HCT116 (cell line): ENCODE measurements at regions not wholly inside any gene's neighbourhood (a gene's known extent, or its start where the extent isn't known, plus 50 kb on each side); places are given as distances from the start of the nearest gene placed in this dataset.

ENCODE experiments used
- ATAC-seq: fragments of 200-7000 bp; cut with Tn5 transposase; 2 replicates; pipeline ENCODE4 v1.9.1; 2020; ENCODE audit warnings: mild to moderate bottlenecking, moderate library complexity
- BruUV-seq: library from RNA; stranded (reverse); fragments of 400-500 nt; replicated peaks from 2 replicates; lab custom pipeline; 2021; lab: Mats Ljungman, UMichigan
- CTCF ChIA-PET: fragments of 300-600 bp; sonication (Branson Sonifier 250); formaldehyde crosslinking; loops from one replicate; lab custom pipeline; 2021; ENCODE audit warnings: antibody characterized with exemption; lab: Charles Lee
- POLR2A ChIA-PET: fragments of 300-600, 350-600 bp; sonication (Branson Sonifier 250); formaldehyde crosslinking; loops from one replicate; lab custom pipeline; 2021; ENCODE audit warnings: antibody characterized with exemption; lab: Charles Lee
- RAD21 ChIA-PET, 2 experiments: fragments of 300-600 bp; sonication (Branson Sonifier 250); formaldehyde crosslinking; loops; one replicate each; lab custom pipeline; 2023; ENCODE audit warnings: low total read pairs in 2 of 2; ENCODE audit not compliant: uncharacterized antibody in 2 of 2, unreplicated experiment in 2 of 2, low non-redundant PET in 1 of 2; lab: Charles Lee
- DNase-seq: peaks from one replicate; pipeline ENCODE4 v3.0.0-alpha.2; 2010; ENCODE audit warnings: low read depth, low spot score
- H2AFZ ChIP-seq: fragments of 200-600 bp; shearing (Covaris generic), sonication (generic); 2 replicates; pipeline ENCODE4 v1.6.1; 2017; ENCODE audit warnings: low read depth, mixed run types, mixed read lengths, antibody characterized with exemption, low read length; ENCODE audit not compliant: poor library complexity, severe bottlenecking
- H3K27ac ChIP-seq: 2 replicates; pipeline ENCODE4 v1.5.1; 2012; ENCODE audit warnings: low read depth, low read length
- H3K27me3 ChIP-seq: fragments of 200-600 bp; sonication (generic); 2 replicates; pipeline ENCODE4 v1.6.1; 2016; ENCODE audit warnings: mixed run types, low read length, mixed read lengths; ENCODE audit not compliant: insufficient read depth
- H3K36me3 ChIP-seq, 2 experiments: fragments of 200-500 bp in 1 of 2; fragments of 200-600 bp in 1 of 2; sonication (Bioruptor generic) in 1 of 2; sonication (generic) in 1 of 2; 2 replicates each; pipeline versions ENCODE4 v1.5.1 to v1.6.1; 2014 to 2016; ENCODE audit warnings: low read length in 2 of 2, inconsistent platforms in 1 of 2, mixed read lengths in 1 of 2, mixed run types in 1 of 2; ENCODE audit not compliant: insufficient read depth in 2 of 2, control insufficient read depth in 1 of 2
- H3K4me1 ChIP-seq, 2 experiments: fragments of 200-600 bp in 1 of 2; sonication (generic) in 1 of 2; 2 replicates each; pipeline versions ENCODE4 v1.5.1 to v1.6.1; 2012 to 2017; ENCODE audit warnings: low read length in 2 of 2, inconsistent platforms in 1 of 2, mild to moderate bottlenecking in 1 of 2, mixed read lengths in 1 of 2, mixed run types in 1 of 2, moderate library complexity in 1 of 2; ENCODE audit not compliant: insufficient read depth in 2 of 2, control insufficient read depth in 1 of 2
- H3K4me2 ChIP-seq: fragments of 200-600 bp; sonication (generic); 2 replicates; pipeline ENCODE4 v1.6.1; 2017; ENCODE audit warnings: mixed run types, low read length, mixed read lengths
- H3K4me3 ChIP-seq, 2 experiments: fragments of 200-600 bp in 1 of 2; sonication (generic) in 1 of 2; replicated peaks in 1 of 2; 2 replicates each; pipeline ENCODE4 v1.5.1; 2011 to 2016; ENCODE audit warnings: low read length in 2 of 2, control low read depth in 1 of 2, low read depth in 1 of 2, mild to moderate bottlenecking in 1 of 2, mixed read lengths in 1 of 2, mixed run types in 1 of 2
- H3K79me2 ChIP-seq: fragments of 200-600 bp; sonication (generic); 2 replicates; pipeline ENCODE4 v1.6.1; 2017; ENCODE audit warnings: mild to moderate bottlenecking, mixed run types, low read length, moderate library complexity, mixed read lengths; ENCODE audit not compliant: insufficient read depth
- H3K9ac ChIP-seq: fragments of 200-600 bp; sonication (generic); 2 replicates; pipeline ENCODE4 v1.6.1; 2016; ENCODE audit warnings: low read length, mixed read lengths
- H3K9me2 ChIP-seq: fragments of 200-600 bp; sonication (generic), shearing (Covaris generic); 2 replicates; pipeline ENCODE4 v1.6.1; 2017; ENCODE audit warnings: mixed run types, mild to moderate bottlenecking, moderate library complexity; ENCODE audit not compliant: insufficient read depth
- H3K9me3 ChIP-seq, 2 experiments: fragments of 200-500 bp in 1 of 2; fragments of 200-600 bp in 1 of 2; sonication (Bioruptor generic) in 1 of 2; sonication (generic) in 1 of 2; 2 replicates each; pipeline ENCODE4 v1.6.1; 2014 to 2017; ENCODE audit warnings: low read length in 2 of 2, mixed read lengths in 2 of 2, inconsistent platforms in 1 of 2, low read depth in 1 of 2, mild to moderate bottlenecking in 1 of 2, mixed run types in 1 of 2, moderate library complexity in 1 of 2; ENCODE audit not compliant: control insufficient read depth in 1 of 2, insufficient read depth in 1 of 2
- H4K20me1 ChIP-seq: fragments of 200-600 bp; sonication (generic), shearing (Covaris generic); 2 replicates; pipeline ENCODE4 v1.6.1; 2017; ENCODE audit warnings: mixed run types, mild to moderate bottlenecking, moderate library complexity; ENCODE audit not compliant: insufficient read depth
- ATF3 ChIP-seq: IDR thresholded peaks from 2 replicates; pipeline ENCODE4 v1.6.1; 2012
- EGR1 ChIP-seq: IDR thresholded peaks from 2 replicates; pipeline ENCODE4 v1.6.1; 2012; ENCODE audit warnings: low read depth
- ELF1 ChIP-seq: IDR thresholded peaks from 2 replicates; pipeline ENCODE4 v1.6.1; 2012; ENCODE audit warnings: low read depth, borderline replicate concordance
- FOSL1 ChIP-seq: IDR thresholded peaks from 2 replicates; pipeline ENCODE4 v1.6.1; 2012; ENCODE audit warnings: low read depth
- POLR2AphosphoS5 ChIP-seq: IDR thresholded peaks from 2 replicates; pipeline ENCODE4 v1.6.1; 2011; ENCODE audit warnings: mild to moderate bottlenecking, low read depth, low read length, moderate library complexity
- SIN3A ChIP-seq: IDR thresholded peaks from 2 replicates; pipeline ENCODE4 v1.6.1; 2012; ENCODE audit warnings: low read depth
- SP1 ChIP-seq: IDR thresholded peaks from 2 replicates; pipeline ENCODE4 v1.6.1; 2012; ENCODE audit warnings: low read depth
- TCF7L2 ChIP-seq: IDR thresholded peaks from 2 replicates; pipeline ENCODE4 v1.7.0; 2011; ENCODE audit warnings: borderline replicate concordance, inconsistent platforms; ENCODE audit not compliant: insufficient read depth, insufficient read length; ENCODE audit errors: extremely low read depth
- ZNF274 ChIP-seq: fragments of 200-500 bp; sonication (Bioruptor generic); IDR thresholded peaks from 2 replicates; pipeline ENCODE4 v1.6.1; 2014; ENCODE audit warnings: mild to moderate bottlenecking, low read depth, low read length, inconsistent platforms
- intact Hi-C: fragments of 100-400 bp; cut with micrococcal nuclease; formaldehyde crosslinking; loops from 2 replicates; pipeline ENCODE4 v1.10.0; 2022
- TF ChIP-seq, protein P1 (sequence below): IDR thresholded peaks from 2 replicates; pipeline ENCODE4 v1.6.1; 2012

DNA sequence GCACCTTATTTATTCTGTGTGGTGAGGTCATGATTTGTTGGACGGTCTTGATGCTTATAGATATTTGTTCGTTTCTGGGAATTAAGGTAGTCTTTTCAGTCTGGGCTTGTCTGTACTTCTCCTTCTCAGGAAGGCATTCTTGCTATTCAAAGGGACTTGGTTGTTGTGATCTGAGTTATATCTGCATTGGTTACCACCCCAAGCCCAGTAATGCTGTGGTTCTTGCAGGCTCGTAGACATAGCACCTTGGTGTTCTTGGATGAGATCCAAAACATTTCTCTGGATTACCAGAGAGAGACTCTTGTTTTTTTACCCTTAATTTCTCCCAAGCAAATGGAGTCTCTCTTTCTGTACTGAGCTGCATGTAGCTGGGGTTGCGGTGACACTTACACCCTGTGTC, 128.0 kb upstream of the CBLB start:
- ChIA-PET CTCF (no interaction called here), POLR2A (no interaction called here), RAD21 (no interaction called here)
- Histone ChIP-seq H3K9me3 (peaks cover 0 to 3% of the 10 kb centered on the region in 2 experiments; a peak in 1 of 4 replicates), H3K9me2 (no peaks in the 10 kb centered on the region), H3K79me2 (no peaks in the 10 kb centered on the region), H2AFZ (no peak overlapping the region), H3K4me3 (no peak overlapping the region), H3K9ac (no peak overlapping the region), H3K4me1 (no peaks in the 10 kb centered on the region), H3K36me3 (no peaks in the 10 kb centered on the region), H3K27ac (no peak overlapping the region), H3K4me2 (no peak overlapping the region), H3K27me3 (no peaks in the 10 kb centered on the region), H4K20me1 (no peaks in the 10 kb centered on the region)
- intact Hi-C loops, result no loop called here
- TF ChIP-seq TCF7L2 (no peak), ATF3 (no peak), ZNF274 (no peak)
- BruUV-seq, result no TSS peak
- ATAC-seq, result no peak
- no peak for DNase-seq

GRCh38 chr3:105997466-105997799, 128.6 kb upstream of the CBLB start:
- ChIA-PET RAD21 (no interaction called here), POLR2A (no interaction called here), CTCF (no interaction called here)
- H3K4me2 ChIP-seq, result no peak overlapping the region
- H2AFZ ChIP-seq, result no peak overlapping the region
- no peaks in the 10 kb centered on the region for H3K4me1 ChIP-seq
- no peaks in the 10 kb centered on the region for H3K36me3 ChIP-seq
- peaks cover 0 to 3% of the 10 kb centered on the region in 2 experiments; a peak in 1 of 4 replicates for H3K9me3 ChIP-seq
- intact Hi-C loops, result no loop called here
- no peaks in the 10 kb centered on the region for H3K79me2 ChIP-seq
- ATAC-seq (no peak), DNase-seq (no peak)
- no peak overlapping the region for H3K4me3 ChIP-seq
- H3K9me2 ChIP-seq, result no peaks in the 10 kb centered on the region
- no peaks in the 10 kb centered on the region for H3K27me3 ChIP-seq
- no peaks in the 10 kb centered on the region for H4K20me1 ChIP-seq
- H3K9ac ChIP-seq, result no peak overlapping the region
- BruUV-seq, result no TSS peak
- H3K27ac ChIP-seq, result no peak overlapping the region
- TF ChIP-seq ELF1, result no peak
- TF ChIP-seq ZNF274, result no peak
- TF ChIP-seq FOSL1, result no peak
- TF ChIP-seq, protein P1, sequence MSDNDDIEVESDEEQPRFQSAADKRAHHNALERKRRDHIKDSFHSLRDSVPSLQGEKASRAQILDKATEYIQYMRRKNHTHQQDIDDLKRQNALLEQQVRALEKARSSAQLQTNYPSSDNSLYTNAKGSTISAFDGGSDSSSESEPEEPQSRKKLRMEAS, result no peak
- TF ChIP-seq SIN3A, result no peak
- TF ChIP-seq SP1, result no peak
- no peak for TF ChIP-seq EGR1
- no peak for TF ChIP-seq POLR2AphosphoS5
- TF ChIP-seq, all 23 proteins: peak for 0
